Endothelial cell (in vitro differentiated cells): ENCODE measurements at regions not wholly inside any gene's neighbourhood (a gene's known extent, or its start where the extent isn't known, plus 50 kb on each side); places are given as distances from the start of the nearest gene placed in this dataset.

Experiments
- DNase-seq: peaks from one replicate; pipeline ENCODE4 v3.0.0; 2021; ENCODE audit warnings: low spot score
- H3K27ac Mint-ChIP-seq: one replicate; pipeline ENCODE4 v1.8.0; 2021; ENCODE audit warnings: mixed read lengths, inconsistent platforms; ENCODE audit not compliant: unreplicated experiment
- H3K27me3 Mint-ChIP-seq: one replicate; pipeline ENCODE4 v1.8.0; 2021; ENCODE audit warnings: mild to moderate bottlenecking, moderate library complexity, mixed read lengths, inconsistent platforms; ENCODE audit not compliant: unreplicated experiment
- H3K36me3 Mint-ChIP-seq: one replicate; pipeline ENCODE4 v1.8.0; 2021; ENCODE audit warnings: mild to moderate bottlenecking, low read depth, mixed read lengths, inconsistent platforms; ENCODE audit not compliant: unreplicated experiment
- H3K4me1 Mint-ChIP-seq: one replicate; pipeline ENCODE4 v1.8.0; 2021; ENCODE audit warnings: mild to moderate bottlenecking, mixed read lengths, inconsistent platforms; ENCODE audit not compliant: unreplicated experiment
- H3K4me3 Mint-ChIP-seq: one replicate; pipeline ENCODE4 v1.8.0; 2021; ENCODE audit warnings: mild to moderate bottlenecking, mixed read lengths, inconsistent platforms; ENCODE audit not compliant: unreplicated experiment
- H3K9me3 Mint-ChIP-seq: one replicate; pipeline ENCODE4 v1.8.0; 2021; ENCODE audit warnings: mixed read lengths, inconsistent platforms; ENCODE audit not compliant: unreplicated experiment
- CTCF ChIP-seq: fragments of 200-600 bp; sonication (generic); IDR thresholded peaks from one replicate; pipeline ENCODE4 v1.5.0; 2021; ENCODE audit warnings: antibody characterized with exemption; ENCODE audit not compliant: unreplicated experiment

- Mint-ChIP-seq H3K9me3 (no peaks in the 10 kb centered on the region), H3K36me3 (no peaks in the 10 kb centered on the region), H3K27me3 (no peaks in the 10 kb centered on the region), H3K27ac (no peak overlapping the region), H3K4me3 (no peak overlapping the region), H3K4me1 (no peaks in the 10 kb centered on the region)
- no peak for DNase-seq
- TF ChIP-seq CTCF: no peak
These were observed 152.2 kb upstream of the NR5A2 start for GRCh38 chr1:199875337-199875736.

DNA sequence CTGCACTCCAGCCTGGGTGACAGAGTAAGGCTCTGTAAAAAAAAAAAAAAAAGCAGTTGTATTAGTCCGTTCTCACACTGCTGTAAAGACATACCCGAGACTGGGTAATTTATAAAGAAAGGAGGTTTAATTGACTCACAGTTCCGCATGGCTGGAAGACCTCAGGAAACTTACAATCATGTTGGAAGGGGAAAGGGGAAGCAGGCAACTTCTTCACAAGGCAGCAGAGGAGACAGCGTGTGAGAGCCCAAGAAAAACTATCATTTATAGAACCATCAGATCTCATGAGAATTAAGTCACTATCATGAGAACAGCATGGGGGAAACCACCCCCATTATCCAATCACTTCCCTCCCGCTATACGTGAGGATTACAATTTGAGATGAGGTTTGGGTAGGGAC is 151.7 kb upstream of the NR5A2 start:
- no peaks in the 10 kb centered on the region for H3K4me1 Mint-ChIP-seq
- no peak overlapping the region for H3K27ac Mint-ChIP-seq
- no peak overlapping the region for H3K4me3 Mint-ChIP-seq
- no peak for DNase-seq
- H3K36me3 Mint-ChIP-seq: no peaks in the 10 kb centered on the region
- TF ChIP-seq CTCF: no peak
- no peaks in the 10 kb centered on the region for H3K9me3 Mint-ChIP-seq
- no peaks in the 10 kb centered on the region for H3K27me3 Mint-ChIP-seq

DNA sequence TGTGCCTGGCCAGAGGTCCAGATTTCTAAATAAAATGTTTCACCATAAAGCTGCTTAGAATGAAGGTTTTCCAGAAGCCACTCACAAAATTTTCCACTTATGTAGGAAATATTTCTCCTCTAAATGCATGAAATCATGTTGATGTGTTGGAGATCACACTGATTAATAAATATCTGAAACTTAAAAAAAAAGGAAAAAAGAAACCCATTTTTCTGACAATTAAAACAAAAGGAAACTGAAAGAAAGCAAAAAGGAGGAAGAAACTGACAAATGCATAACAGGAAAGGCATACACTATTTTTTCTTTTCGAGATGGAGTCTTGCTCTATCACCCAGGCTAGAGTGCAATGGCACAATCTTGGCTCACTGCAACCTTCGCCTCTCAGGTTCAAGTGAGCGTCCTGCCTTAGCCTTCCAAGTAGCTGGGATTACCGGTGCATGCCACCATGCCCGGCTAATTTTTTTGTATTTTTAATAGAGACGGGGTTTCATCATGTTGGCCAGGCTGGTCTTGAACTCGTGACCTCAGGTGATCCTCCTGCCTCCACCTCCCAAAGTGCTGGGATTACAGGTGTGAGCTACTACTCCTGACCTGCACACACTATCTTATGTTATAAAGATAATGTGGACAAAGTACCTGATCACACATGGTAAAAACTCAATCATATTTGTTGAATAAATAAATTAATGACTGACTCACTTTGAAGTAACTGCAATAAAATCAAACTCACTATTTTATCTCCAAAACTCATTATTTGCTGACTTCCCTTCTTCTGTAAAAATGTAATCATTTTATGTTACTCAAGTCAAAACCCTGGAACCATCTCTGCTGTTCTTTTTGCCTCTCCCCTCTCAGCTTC is 149.8 kb upstream of the NR5A2 start:
- Mint-ChIP-seq H3K27me3 (no peaks in the 10 kb centered on the region), H3K27ac (no peak overlapping the region), H3K4me1 (no peaks in the 10 kb centered on the region), H3K9me3 (no peaks in the 10 kb centered on the region), H3K36me3 (no peaks in the 10 kb centered on the region), H3K4me3 (no peak overlapping the region)
- DNase-seq: no peak
- no peak for TF ChIP-seq CTCF

DNA sequence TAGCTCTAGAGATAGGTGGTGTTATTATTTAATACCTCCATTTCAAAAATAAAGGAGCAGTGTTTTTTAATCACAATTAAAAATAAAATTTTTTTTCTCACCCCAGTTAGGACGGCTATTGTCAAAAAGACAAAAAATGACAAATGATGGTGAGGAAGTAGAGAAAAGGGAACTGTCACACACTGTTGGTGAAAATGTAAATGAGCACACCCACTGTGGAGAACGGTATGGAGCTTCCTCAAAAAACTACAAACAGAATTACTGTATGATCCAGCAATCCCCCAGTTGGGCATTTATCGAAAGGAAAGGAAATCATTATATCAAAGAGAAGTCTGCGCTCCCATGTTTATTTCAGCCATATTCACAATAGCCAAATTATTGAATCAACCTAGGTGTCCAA is 148.7 kb upstream of the NR5A2 start:
- H3K27me3 Mint-ChIP-seq: no peaks in the 10 kb centered on the region
- no peaks in the 10 kb centered on the region for H3K36me3 Mint-ChIP-seq
- no peak for DNase-seq
- no peaks in the 10 kb centered on the region for H3K4me1 Mint-ChIP-seq
- H3K27ac Mint-ChIP-seq: no peak overlapping the region
- no peaks in the 10 kb centered on the region for H3K9me3 Mint-ChIP-seq
- no peak for TF ChIP-seq CTCF
- H3K4me3 Mint-ChIP-seq: no peak overlapping the region

- Mint-ChIP-seq H3K27ac (no peak overlapping the region), H3K9me3 (no peaks in the 10 kb centered on the region), H3K4me1 (no peaks in the 10 kb centered on the region), H3K27me3 (peaks cover 1% of the 10 kb centered on the region), H3K36me3 (no peaks in the 10 kb centered on the region), H3K4me3 (no peak overlapping the region)
- no peak for TF ChIP-seq CTCF
- DNase-seq: no peak
These were observed 128.9 kb upstream of the NR5A2 start for GRCh38 chr1:199898654-199899053.
